Activated T-helper 17 cell treated with anti-CD3 and anti-CD28 coated beads, Interleukin-2, amount 50 U/mL, for 72 hours (primary cell): ENCODE measurements at regions not wholly inside any gene's neighbourhood (a gene's known extent, or its start where the extent isn't known, plus 50 kb on each side); places are given as distances from the start of the nearest gene placed in this dataset.
"Not testable (repeated sequence)": the region's sequence is repeated elsewhere in the genome, so short reads cannot be mapped to it uniquely, and the experiment has no call there.

Experiments
- ATAC-seq: fragments of 150-1000 bp; cut with Tn5 transposase; replicated peaks from 2 replicates; pipeline ENCODE4 v1.10.0; 2021; ENCODE audit warnings: mild to moderate bottlenecking, moderate library complexity
- H3K27ac Mint-ChIP-seq: one replicate; pipeline ENCODE4 v1.8.0; 2022; ENCODE audit warnings: mixed read lengths
- H3K27me3 Mint-ChIP-seq: one replicate; pipeline ENCODE4 v1.8.0; 2022; ENCODE audit warnings: mixed read lengths
- H3K36me3 Mint-ChIP-seq: one replicate; pipeline ENCODE4 v1.8.0; 2022; ENCODE audit warnings: low read depth, mild to moderate bottlenecking, mixed read lengths
- H3K4me1 Mint-ChIP-seq: one replicate; pipeline ENCODE4 v1.8.0; 2022; ENCODE audit warnings: mixed read lengths
- H3K4me3 Mint-ChIP-seq: one replicate; pipeline ENCODE4 v1.8.0; 2022; ENCODE audit warnings: mild to moderate bottlenecking, mixed read lengths
- H3K9me3 Mint-ChIP-seq: one replicate; pipeline ENCODE4 v1.8.0; 2022; ENCODE audit warnings: mixed read lengths

DNA sequence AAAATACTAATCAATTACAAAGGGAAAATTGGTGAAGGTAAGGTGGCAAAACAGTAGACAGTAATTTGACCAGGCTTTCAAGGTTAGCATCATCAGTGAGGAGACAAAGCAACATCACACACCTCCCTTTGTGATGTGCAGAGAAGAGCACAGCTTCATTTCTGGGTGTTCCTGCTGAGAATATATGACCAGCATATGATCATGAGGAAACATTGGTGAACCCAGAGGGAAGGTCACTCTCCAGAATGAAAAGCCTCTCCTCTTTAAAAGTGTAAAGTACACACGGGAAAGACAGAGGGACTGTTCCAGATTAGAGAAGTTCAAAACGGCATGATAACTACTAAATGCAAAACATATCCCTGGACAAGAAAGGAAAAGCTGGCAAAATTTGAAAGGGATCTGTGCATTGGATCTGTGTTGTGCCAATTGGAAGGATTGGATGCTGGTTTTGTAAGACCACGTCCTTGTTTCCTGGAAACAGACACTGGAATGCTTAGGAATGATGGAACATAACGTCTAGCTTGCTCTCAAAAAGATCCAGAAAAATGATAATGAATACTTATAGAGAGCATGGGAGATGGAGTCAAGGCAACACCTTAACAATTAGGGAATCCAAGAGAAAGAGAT lies 80.6 kb upstream of the MITF start:
- H3K27ac Mint-ChIP-seq, result no peak overlapping the region
- H3K36me3 Mint-ChIP-seq, result no peaks in the 10 kb centered on the region
- no peak for ATAC-seq
- H3K9me3 Mint-ChIP-seq, result no peaks in the 10 kb centered on the region
- H3K4me1 Mint-ChIP-seq, result no peaks in the 10 kb centered on the region
- no peaks in the 10 kb centered on the region for H3K27me3 Mint-ChIP-seq
- no peak overlapping the region for H3K4me3 Mint-ChIP-seq

DNA sequence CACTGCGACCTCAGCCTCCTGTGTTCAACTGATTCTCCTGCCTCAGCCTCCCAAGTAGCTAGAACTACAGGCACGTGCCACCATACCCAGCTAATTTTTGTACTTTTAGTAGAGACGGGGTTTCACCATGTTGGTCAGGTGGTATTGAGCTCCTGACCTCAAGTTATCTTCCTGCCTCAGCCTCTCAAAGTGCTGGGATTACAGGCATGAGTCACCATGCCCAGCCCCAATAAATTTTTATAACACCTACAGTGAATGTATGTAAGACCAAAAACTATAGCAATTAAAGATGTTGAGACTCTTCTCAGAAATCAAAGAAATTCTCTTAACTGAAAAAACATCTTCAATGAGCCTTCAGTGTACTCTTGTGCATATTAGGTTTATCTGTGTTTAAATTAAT lies 82.2 kb upstream of the MITF start:
- H3K4me1 Mint-ChIP-seq, ATAC-seq, H3K9me3 Mint-ChIP-seq, H3K27ac Mint-ChIP-seq, H3K4me3 Mint-ChIP-seq, H3K27me3 Mint-ChIP-seq, H3K36me3 Mint-ChIP-seq: not testable (repeated sequence)

DNA sequence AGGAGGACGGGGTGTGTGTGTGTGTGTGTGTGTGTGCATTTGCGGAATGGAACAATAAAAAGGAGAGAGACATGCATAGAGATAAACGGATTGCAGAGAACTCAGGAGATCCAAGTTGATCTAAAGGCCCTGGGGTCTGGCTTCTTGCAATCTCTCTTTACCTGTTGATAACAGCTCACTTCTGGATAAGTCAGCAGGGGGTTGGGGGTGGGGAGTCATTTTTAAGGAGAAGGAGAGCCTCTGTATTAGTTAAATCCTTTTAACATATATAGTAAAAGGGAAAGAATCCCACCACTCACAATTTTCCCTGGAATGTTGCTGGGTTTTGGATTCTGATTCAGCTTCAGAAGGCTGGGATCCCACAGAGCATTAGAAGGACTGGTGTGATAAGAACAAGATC lies 87.5 kb upstream of the MITF start:
- H3K36me3 Mint-ChIP-seq, result no peaks in the 10 kb centered on the region
- peaks cover 6% of the 10 kb centered on the region for H3K9me3 Mint-ChIP-seq
- no peak overlapping the region for H3K27ac Mint-ChIP-seq
- ATAC-seq, result no peak
- no peaks in the 10 kb centered on the region for H3K4me1 Mint-ChIP-seq
- H3K4me3 Mint-ChIP-seq, result no peak overlapping the region
- H3K27me3 Mint-ChIP-seq, result peaks cover 5% of the 10 kb centered on the region

DNA sequence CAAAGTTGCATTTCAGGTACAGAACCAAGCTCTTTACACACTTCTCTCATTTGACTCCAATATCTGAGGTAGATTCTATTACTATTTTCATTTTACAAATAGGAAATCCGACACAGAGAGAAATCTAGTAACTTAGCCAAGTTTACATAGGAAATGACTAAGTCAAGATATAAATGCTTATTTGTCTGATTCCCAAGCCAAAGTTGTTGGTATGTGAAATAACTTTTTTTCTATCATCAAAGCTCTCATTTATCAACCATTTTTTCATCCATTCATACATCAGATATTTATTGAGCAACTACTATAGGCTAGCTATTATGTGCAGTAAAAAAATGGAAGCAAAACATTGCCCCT lies 89.2 kb upstream of the MITF start:
- ATAC-seq, result no peak
- Mint-ChIP-seq H3K27me3 (peaks cover 5% of the 10 kb centered on the region), H3K9me3 (peaks cover 6% of the 10 kb centered on the region)

DNA sequence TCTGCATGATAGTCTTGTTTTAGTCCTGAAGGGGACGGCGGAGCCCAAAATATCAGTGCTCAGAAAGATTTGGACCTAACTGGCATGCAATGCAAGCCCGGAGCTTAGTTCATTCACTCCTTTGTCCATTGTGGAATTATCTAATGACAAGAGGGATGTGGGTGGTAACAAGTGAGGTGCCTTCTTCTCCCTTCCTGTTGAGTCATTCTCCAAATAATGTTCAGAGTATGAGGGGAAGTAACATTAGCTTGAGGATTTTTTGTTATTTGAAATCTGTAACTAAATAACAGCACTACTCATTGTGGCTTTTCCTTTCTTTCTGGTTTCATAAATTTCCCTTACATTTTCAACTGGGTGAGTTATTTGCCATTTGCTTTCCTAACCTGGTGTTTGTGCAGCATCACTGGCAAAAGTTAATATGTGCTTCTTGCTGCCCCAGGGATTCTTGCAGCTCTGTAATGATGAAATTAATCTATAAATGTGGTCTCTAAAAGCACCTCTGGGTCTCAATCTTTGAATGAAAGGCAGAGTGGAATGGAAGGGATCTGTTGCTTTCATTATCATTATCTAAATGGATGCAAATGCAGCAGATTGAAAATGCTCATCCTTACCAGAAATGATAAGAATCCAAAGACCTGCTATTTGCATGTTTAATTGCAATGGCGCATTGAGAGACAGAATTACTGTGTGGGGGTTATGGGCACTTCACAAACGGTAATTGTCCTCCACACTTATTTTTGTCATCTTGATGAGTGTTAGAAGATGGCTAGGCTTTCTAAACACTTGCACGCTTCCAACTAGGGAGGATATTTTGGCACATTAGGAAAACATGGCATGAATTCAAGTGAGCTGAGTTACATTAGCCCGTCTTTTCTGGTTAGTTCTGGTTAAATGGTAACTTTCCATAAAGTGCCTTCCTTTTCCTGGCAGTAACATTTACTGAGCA lies 89.9 kb upstream of the MITF start:
- peaks cover 5% of the 10 kb centered on the region for H3K27me3 Mint-ChIP-seq
- no peaks in the 10 kb centered on the region for H3K4me1 Mint-ChIP-seq
- H3K36me3 Mint-ChIP-seq, result no peaks in the 10 kb centered on the region
- no peak for ATAC-seq
- H3K4me3 Mint-ChIP-seq, result no peak overlapping the region
- no peak overlapping the region for H3K27ac Mint-ChIP-seq
- H3K9me3 Mint-ChIP-seq, result peaks cover 6% of the 10 kb centered on the region

More for the DNA sequence above, 89.2 kb upstream of the MITF start:
- no peaks in the 10 kb centered on the region for H3K4me1 Mint-ChIP-seq
- H3K4me3 Mint-ChIP-seq, result no peak overlapping the region
- H3K27ac Mint-ChIP-seq, result no peak overlapping the region
- no peaks in the 10 kb centered on the region for H3K36me3 Mint-ChIP-seq

DNA sequence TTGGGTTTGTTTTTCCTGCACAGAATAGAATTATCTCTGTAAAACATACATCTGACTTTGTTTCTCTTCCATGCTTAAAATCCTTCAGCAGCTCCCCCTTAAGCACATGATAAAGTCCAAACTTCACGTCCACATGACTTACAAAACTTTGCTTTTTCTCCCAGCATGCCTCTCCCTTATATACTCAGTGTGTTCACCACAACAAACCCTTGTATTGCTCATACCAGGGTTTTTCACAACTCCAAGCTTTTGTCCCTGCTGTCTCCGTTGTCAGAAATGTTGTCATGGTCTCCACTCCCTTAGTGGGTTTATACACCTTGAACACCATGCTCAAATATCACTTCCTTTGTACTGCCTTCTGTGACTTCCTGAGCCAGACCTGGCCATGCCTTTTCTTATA lies 91.1 kb upstream of the MITF start:
- Mint-ChIP-seq H3K4me3 (no peak overlapping the region), H3K9me3 (peaks cover 6% of the 10 kb centered on the region), H3K27ac (no peak overlapping the region), H3K4me1 (no peaks in the 10 kb centered on the region), H3K27me3 (peaks cover 5% of the 10 kb centered on the region), H3K36me3 (no peaks in the 10 kb centered on the region)
- no peak for ATAC-seq

DNA sequence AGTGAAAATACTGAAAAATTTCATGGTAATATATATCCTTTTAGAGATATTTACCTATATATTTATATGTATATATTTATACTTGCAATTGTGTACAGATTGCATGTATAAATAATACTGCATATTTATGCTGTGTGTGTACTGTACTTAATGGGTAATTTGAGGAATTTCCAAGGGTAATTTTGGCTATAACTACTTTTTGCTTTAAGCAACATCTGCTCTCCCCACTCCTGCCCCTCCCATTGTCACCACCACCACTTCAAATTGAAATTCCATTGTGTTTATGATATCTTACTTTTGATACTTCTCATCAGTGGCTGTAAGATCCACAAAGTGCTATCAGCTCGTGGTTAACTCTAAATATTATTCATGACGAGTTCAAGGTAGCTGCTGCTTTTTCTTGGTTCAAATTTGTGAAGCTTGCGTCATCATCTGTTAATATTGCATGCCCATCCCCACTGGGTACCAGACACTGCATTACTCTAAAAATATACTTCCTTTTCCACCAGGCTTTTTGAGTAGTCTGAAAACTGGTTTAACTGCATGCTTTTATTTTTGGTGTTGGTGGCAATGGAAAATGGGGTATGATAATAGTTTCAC lies 91.7 kb upstream of the MITF start:
- Mint-ChIP-seq H3K4me3 (no peak overlapping the region), H3K27me3 (peaks cover 5% of the 10 kb centered on the region), H3K9me3 (peaks cover 6% of the 10 kb centered on the region), H3K27ac (no peak overlapping the region), H3K36me3 (no peaks in the 10 kb centered on the region), H3K4me1 (no peaks in the 10 kb centered on the region)
- no peak for ATAC-seq

DNA sequence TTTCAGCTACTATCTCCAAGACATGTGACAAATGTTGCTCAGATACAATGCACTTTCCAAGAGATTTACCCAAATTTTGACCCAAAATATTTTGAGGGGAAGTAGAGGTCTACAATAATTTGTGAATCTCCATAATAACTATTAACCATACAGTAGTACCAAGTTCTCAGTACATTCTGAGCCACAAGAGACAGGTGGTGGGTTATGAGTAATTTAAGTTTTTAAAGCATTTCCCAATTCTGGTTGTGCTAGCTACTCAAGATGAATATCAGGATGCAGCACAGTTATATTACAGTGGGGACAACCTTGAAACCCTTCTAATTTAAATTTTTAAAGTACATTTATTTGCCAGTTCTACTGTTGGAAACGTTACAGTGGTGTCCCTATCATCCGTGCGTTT lies 92.2 kb upstream of the MITF start:
- Mint-ChIP-seq H3K9me3 (peaks cover 6% of the 10 kb centered on the region), H3K27ac (no peak overlapping the region), H3K36me3 (no peaks in the 10 kb centered on the region), H3K4me3 (no peak overlapping the region), H3K4me1 (no peaks in the 10 kb centered on the region), H3K27me3 (peaks cover 5% of the 10 kb centered on the region)
- ATAC-seq, result no peak

DNA sequence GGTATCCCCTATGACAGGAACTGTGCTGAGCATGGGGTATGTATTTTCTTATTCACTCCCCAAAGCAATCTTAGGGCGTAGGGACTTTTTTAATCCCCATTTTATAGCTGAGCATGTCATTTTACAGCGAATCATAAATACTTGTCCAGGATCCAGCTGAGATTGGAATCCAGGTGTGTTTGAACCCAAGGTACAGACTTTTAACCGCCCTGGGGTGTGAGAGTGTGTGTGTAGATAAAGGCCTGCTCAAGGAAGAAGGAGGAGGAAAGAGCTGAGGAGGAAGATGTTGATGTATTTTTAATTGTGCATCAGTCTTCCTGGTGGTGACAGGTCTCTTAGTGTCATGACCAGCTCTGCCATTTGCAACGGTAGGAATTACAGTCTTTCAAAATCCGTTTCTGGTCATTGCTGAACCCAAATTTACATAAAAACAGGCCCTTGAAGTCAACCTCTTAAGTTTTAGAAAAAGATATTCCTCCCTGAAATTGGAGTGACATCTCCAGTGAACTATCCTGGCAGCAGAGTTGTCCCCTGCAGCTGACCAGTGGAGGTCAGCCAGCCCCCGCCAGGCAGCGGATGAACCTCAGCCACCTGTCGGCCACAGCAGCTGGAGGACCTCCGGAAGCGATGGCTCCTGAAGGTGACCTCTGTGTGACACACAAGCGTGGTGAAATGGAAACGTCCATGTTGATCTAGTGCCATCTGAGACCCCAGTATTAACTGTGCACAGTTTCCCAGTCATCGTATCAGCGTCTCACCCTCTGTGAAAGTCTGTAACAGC lies 92.8 kb upstream of the MITF start:
- no peak overlapping the region for H3K27ac Mint-ChIP-seq
- peaks cover 10% of the 10 kb centered on the region for H3K9me3 Mint-ChIP-seq
- H3K4me3 Mint-ChIP-seq, result no peak overlapping the region
- H3K4me1 Mint-ChIP-seq, result no peaks in the 10 kb centered on the region
- no peak for ATAC-seq
- peaks cover 5% of the 10 kb centered on the region for H3K27me3 Mint-ChIP-seq
- H3K36me3 Mint-ChIP-seq, result no peaks in the 10 kb centered on the region

DNA sequence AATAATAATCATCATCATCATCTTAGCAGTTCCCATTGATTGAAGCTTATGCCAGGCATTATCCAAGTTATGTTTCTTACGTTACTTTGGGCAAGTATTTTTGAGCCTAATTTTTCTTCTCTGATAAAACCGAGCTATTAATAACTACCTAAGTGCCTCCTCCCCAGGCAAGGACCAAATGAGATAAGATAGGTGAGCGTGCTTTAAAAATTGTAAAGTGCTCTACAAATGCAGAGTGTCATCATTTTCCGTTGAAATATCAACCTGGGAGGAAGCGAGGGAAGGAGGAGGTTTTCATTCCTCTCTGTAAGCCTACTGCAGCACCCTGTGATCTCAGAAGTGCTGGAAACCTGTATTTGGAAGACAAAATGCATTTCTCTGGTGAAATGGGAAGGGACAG lies 96.7 kb upstream of the MITF start:
- H3K4me1 Mint-ChIP-seq, result no peaks in the 10 kb centered on the region
- H3K36me3 Mint-ChIP-seq, result no peaks in the 10 kb centered on the region
- peaks cover 7% of the 10 kb centered on the region for H3K9me3 Mint-ChIP-seq
- H3K27ac Mint-ChIP-seq, result no peak overlapping the region
- H3K4me3 Mint-ChIP-seq, result no peak overlapping the region
- peaks cover 11% of the 10 kb centered on the region for H3K27me3 Mint-ChIP-seq
- ATAC-seq, result no peak

DNA sequence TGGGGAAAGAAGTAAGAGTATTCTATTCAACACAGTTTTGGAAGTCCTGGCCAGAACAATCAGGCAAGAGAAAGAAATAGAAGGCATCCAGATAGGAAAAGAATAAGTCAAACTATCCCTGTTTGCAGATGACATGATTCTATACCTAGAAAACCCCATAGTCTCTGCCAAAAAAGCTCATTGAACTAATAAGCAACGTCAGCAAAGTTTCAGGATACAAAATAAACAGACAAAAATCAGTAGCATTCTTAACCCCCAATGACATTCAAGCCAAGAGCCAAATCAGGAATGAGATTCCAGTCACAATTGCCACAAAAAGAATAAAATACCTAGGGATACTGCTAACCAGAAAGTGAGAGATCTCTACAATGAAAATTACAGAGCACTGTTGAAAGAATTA lies 99.4 kb upstream of the MITF start:
- H3K27ac Mint-ChIP-seq, result no peak overlapping the region
- H3K4me1 Mint-ChIP-seq, result no peaks in the 10 kb centered on the region
- ATAC-seq, result no peak
- H3K27me3 Mint-ChIP-seq, result peaks cover 11% of the 10 kb centered on the region
- H3K9me3 Mint-ChIP-seq, result peaks cover 7% of the 10 kb centered on the region
- H3K36me3 Mint-ChIP-seq, result no peaks in the 10 kb centered on the region
- H3K4me3 Mint-ChIP-seq, result no peak overlapping the region

DNA sequence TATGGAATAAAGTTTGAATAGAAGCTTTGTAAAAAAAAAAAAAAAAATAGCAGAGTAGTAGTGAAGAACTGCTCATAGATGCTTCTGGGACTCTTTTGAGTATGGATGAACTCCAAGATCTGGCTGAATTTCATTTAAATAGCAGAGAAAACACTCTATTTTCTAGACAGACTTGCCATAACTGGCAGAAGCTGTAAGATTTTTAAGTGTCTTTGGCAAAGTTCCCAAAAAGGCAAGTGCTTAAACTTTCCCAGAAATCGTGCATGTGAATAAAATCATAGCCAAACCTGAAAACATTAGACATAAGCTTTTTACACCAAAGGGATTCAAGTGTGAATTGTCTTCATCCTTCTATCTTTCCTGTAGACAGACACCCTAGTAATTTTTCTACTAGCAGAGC lies 110.3 kb upstream of the MITF start:
- Mint-ChIP-seq H3K36me3 (no peaks in the 10 kb centered on the region), H3K9me3 (peaks cover 17% of the 10 kb centered on the region), H3K27me3 (no peaks in the 10 kb centered on the region), H3K4me1 (no peaks in the 10 kb centered on the region), H3K4me3 (no peak overlapping the region), H3K27ac (no peak overlapping the region)
- ATAC-seq, result no peak

DNA sequence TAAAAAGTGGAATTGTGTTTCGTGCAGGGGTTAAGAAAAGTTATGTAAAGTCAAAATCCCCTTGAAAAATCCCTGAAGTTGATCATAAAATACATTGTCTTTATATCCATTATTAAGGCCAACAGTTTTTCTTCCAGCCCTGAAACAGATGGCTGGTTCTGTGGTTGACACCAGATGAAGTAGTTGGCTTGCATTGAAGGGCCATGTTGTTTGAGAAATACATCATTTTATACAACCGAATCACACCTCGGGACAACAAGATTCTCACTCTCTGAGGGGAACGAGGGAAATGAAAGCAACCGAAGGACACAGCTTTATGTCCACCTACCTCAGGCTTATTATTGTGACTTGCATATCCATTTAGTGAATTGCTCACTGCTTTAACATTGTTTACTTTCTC lies 126.0 kb upstream of the MITF start:
- Mint-ChIP-seq H3K27me3 (no peaks in the 10 kb centered on the region), H3K9me3 (peaks cover 11% of the 10 kb centered on the region), H3K4me1 (no peaks in the 10 kb centered on the region), H3K27ac (no peak overlapping the region), H3K4me3 (no peak overlapping the region), H3K36me3 (no peaks in the 10 kb centered on the region)
- ATAC-seq, result no peak

DNA sequence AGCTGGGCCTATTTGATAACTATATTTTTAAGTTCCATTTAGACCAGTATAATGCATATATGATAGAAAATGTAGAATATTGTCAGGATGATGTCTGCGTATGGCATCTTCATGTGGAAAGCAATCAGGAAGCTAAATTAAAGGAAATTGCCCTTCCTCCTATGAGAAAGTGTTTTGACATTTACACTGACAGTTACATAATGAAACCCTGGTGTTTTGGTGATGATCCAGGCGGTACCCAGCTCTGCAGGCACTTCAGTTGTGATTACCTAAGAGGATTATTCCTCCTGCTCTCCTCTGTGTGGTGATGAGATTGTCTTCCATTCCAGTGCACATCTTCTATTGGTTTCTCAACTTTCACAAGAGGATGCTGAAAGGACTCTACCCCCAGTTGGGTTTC lies 126.5 kb upstream of the MITF start:
- peaks cover 11% of the 10 kb centered on the region for H3K9me3 Mint-ChIP-seq
- ATAC-seq, result no peak
- no peak overlapping the region for H3K4me3 Mint-ChIP-seq
- H3K36me3 Mint-ChIP-seq, result no peaks in the 10 kb centered on the region
- H3K4me1 Mint-ChIP-seq, result no peaks in the 10 kb centered on the region
- no peak overlapping the region for H3K27ac Mint-ChIP-seq
- H3K27me3 Mint-ChIP-seq, result no peaks in the 10 kb centered on the region
